ENCODE measurements at regions not wholly inside any gene's neighbourhood (a gene's known extent, or its start where the extent isn't known, plus 50 kb on each side); places are given as distances from the start of the nearest gene placed in this dataset.
"Not testable (repeated sequence)": the region's sequence is repeated elsewhere in the genome, so short reads cannot be mapped to it uniquely, and the experiment has no call there.

DNA sequence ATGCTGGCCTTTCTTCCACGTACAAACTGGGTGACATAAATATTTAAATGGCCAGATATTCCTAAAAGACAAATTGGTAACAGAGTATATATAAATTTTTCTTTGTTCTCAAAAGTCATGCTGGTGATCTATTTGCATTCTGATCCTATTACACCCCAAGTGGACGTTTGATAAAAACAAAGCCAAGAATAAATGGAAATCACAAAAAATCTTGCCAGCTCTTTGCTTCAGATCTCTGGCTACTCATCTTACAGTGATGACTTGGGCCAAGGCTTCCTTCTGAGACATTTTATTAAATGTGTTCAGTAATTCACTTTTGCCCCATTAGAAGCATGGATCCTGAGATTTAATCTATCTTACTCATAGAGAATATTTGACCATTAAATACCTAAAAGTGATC, 444.3 kb upstream of the PIK3R1 start:
- no peak for DNase-seq (ENCODE audit: low read depth in 2 of 2)

GRCh38 chr5:67770431-67771025, 445.0 kb upstream of the PIK3R1 start:
- no peak for DNase-seq (ENCODE audit: low read depth in 2 of 2)

DNA sequence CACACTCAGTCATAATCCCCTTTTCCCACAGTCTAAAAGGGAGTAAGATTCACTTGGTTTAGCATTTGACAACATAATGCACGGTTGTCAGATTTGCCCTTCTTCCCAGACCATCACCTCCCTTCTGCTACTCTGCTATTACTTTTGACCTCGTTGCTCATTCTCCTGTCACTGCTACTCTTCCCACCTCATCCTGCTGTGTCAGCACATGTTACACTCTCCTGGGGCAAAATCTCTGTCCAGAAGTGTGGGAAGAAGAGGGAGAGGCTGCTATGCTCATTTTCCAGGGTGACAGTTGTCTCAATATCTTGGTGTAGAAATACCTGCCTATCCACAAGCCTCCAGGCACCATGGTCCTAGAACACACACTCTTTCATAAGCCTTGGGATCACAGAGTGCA, 449.9 kb upstream of the PIK3R1 start:
- DNase-seq (ENCODE audit: low read depth in 2 of 2), result no peak

DNA sequence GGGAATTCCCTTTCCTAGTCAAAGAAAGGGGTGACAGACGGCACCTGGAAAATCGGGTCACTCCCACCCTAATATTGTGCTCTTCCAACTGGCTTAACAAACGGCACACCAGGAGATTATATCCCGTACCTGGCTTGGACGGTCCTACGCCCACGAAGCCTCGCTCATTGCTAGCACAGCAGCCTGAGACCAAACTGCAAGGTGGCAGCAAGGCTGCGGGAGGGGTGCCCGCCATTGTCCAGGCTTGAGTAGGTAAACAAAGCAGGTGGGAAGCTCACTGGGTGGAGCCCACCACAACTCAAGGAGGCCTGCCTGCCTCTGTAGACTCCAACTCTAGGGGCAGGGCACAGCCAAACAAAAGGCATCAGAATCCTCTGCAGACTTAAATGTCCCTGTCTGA, 457.8 kb upstream of the PIK3R1 start:
- DNase-seq (ENCODE audit: low read depth in 2 of 2), result not testable (repeated sequence)

- no peak for DNase-seq (ENCODE audit: low read depth in 2 of 2)
Observed at GRCh38 chr5:67752357-67752708, 463.2 kb upstream of the PIK3R1 start.

DNA sequence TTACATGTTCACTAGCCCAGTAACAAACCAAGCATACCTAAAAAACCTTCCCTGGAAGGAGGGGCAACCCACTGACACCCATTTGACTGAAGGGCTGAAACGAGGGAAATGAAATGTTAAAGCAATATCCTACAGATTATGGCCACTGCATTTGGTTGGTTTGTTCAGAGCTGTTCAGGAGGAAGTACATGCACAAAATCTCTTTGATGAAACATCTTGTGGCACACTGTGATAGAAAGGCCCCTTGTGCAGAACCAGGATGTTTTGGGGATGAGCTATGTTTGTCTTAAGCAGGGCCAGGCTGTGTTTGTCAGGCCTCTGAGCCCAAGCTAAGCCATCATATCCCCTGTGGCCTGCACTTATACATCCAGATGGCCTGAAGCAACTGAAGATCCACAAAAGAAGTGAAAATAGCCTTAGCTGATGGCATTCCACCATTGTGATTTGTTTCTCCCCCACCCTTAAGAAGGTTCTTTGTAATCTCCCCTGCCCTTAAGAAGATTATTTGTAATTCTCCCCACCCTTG, 467.3 kb upstream of the PIK3R1 start:
- DNase-seq (ENCODE audit: low read depth in 2 of 2), result no peak

DNA sequence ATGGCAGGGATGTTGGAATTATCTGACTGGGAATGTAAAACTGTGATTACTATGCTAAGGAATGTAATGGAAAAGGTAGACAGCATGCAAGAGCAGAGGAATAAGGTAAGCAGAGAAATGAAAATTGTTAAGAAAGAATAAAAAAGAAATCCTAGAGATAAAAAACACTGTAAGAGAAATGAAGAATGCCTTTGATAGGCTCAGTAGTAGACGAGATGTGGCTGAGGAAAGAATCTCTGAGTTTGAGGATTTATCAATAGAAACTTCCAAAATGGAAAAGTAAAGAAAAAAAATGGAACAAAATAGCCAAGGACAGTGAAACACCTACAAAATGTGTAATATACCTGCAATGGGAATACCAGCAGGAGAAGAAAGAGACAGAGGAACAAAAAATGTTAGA, 468.5 kb upstream of the PIK3R1 start:
- DNase-seq (ENCODE audit: low read depth in 2 of 2), result no peak

GRCh38 chr5:67746608-67747007, 468.9 kb upstream of the PIK3R1 start:
- not testable (repeated sequence) for DNase-seq (ENCODE audit: low read depth in 2 of 2)

DNA sequence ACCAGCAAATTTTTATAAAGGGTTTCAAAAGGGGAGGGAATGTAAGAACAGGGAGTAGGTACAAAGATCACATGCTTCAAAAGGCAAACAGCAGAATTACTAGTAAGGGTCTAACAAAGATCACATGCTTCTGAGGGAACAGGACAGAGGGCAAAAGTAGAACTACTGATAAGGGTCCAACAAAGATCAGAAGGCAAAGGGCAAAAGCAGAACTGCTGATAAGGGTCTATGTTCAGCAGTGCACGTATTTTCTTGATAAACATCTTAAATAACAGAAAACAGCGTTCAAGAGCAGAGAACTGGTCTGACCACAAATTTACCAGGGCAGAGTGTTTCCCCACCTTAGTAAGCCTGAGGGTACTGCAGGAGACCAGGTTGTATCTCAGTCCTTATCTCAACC, 469.5 kb upstream of the PIK3R1 start:
- DNase-seq (ENCODE audit: low read depth in 2 of 2), result no peak

- no peak for DNase-seq (ENCODE audit: low read depth in 2 of 2)
Observed at GRCh38 chr5:67732921-67733320, 482.6 kb upstream of the PIK3R1 start.

DNA sequence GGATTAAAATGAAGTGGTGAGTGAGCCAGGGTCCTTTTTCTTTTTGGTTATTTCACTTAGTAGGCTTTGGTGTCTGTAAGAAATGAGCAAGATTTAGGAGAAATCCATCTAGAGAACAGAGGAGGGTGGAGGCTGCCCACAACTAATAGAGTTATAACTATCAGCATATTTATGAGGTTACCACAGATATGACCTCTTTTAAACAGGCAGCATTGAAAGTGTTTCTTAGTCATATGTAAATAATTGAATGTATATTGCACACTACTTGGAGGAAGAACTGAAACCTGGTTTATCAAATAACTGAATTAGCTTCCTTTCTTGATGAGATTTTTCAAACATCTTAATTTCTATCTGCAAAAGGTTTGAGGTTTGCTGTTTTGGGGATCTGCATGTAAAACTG, 483.1 kb upstream of the PIK3R1 start:
- no peak for DNase-seq (ENCODE audit: low read depth in 2 of 2)

GRCh38 chr5:67731886-67732285, 483.7 kb upstream of the PIK3R1 start:
- no peak for DNase-seq (ENCODE audit: low read depth in 2 of 2)

- DNase-seq (ENCODE audit: low read depth in 2 of 2), result no peak
Observed at GRCh38 chr5:67730917-67731474, 484.6 kb upstream of the PIK3R1 start.

DNA sequence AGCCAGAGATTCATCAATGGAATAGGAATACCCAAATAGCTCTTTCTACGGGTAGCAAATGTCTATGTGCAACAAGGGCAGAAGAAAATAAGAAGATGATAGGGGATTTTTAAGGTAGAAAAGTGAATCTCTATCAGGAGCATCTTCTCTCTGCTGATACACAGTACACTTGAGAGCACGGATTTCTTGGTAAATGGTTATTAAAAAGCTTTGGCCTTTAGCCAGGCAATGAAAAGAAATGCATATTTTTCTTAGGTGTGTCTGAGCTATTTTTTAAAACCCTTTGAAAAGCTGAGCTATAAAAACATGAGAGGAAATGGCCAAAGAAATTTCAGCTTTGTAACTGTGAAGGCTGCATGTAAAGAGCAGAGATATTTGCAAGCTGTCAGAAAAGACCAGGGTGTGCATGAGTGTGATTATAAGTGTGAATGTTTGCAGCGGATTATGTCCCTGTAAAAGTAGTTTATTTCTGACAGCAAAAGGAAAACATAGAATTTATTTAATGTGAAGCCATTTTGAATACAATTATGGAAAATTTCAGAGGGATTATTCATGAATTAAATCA, 487.1 kb upstream of the PIK3R1 start:
- DNase-seq (ENCODE audit: low read depth in 2 of 2), result no peak

- no peak for DNase-seq (ENCODE audit: low read depth in 2 of 2)
Observed at GRCh38 chr5:67725604-67726003, 490.0 kb upstream of the PIK3R1 start.

DNA sequence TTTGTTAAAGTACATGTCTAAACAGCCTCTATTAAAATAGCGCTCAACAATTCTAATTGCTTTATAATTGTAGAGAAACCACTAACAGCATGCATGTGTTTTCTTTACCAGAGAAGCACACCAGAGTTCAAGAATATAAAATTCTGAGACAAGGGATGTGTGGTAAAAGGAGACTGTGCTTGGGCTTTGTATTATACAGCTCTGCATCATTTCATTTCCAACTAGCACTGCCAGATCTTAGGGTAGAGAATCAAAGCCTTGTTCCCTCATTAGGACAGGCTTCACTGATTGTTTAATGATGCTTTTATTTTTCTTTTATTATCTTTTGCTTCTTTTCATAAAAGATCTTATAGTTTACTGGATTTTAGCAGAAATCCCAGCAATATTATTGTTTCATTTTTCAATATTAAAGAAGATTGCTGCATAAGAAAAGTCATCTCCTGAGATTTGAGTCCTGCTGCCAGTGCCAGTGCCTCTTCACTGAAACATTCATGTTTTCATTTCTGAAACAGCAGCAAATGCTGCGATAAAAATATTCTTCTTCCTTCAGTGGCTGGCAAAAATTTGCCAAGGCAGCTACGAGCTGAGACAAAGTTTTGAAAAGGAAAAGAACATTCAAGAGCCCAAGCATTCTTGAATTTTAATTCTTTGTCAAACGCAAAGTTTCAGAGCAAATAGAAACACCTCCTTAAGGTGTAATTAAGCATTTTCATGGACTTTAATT, 491.0 kb upstream of the PIK3R1 start:
- DNase-seq (ENCODE audit: low read depth in 2 of 2), result no peak

DNA sequence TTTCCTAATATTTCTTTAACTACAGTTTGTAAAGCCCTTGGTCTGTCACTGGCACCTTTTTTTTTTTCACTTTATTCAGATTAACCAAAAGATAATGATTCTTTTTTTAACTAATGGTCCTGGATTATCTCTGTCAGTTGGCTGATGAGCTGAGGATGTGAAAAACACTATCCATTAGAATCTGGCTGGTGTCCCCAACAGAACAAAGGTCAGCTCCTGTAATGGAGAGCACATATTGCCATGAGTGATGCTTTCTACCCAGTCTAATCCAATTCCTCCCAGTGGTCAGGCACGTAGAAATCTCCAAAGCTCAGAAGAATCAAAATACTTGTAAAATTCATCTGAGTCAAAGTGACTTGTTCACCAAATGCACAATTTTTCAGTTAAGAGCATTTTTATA, 491.7 kb upstream of the PIK3R1 start:
- no peak for DNase-seq (ENCODE audit: low read depth in 2 of 2)

GRCh38 chr5:67722582-67722981, 493.0 kb upstream of the PIK3R1 start:
- not testable (repeated sequence) for DNase-seq (ENCODE audit: low read depth in 2 of 2)

- DNase-seq (ENCODE audit: low read depth in 2 of 2), result no peak
Observed at GRCh38 chr5:67720162-67720772, 495.3 kb upstream of the PIK3R1 start.

DNA sequence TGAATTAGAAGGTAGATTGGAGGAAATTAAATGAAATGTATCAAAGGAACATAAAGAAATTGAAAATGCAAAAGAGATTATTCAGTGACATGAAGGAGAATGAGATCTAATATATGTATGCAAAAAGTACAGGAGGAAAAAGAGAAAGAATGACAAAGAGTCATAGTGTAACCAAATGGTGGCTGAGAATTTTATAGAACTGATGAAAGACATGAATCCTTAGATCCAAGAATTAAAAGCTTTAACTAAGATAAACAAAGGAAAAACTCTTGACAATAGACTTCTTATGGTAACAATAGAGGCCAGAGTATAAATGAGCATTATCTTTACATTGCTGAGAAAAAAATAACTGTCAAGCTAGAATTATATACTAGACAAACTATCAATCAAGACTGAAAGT, 505.4 kb upstream of the CD180 start:
- DNase-seq (ENCODE audit: low read depth in 2 of 2), result no peak

- no peak for DNase-seq (ENCODE audit: low read depth in 2 of 2)
Observed at GRCh38 chr5:67699560-67699959, 503.0 kb upstream of the CD180 start.

GRCh38 chr5:67696446-67696845, 499.8 kb upstream of the CD180 start:
- no peak for DNase-seq (ENCODE audit: low read depth in 2 of 2)

GRCh38 chr5:67695369-67695768, 498.8 kb upstream of the CD180 start:
- DNase-seq (ENCODE audit: low read depth in 2 of 2), result no peak
